ENCODE measurements at regions not wholly inside any gene's neighbourhood (a gene's known extent, or its start where the extent isn't known, plus 50 kb on each side); places are given as distances from the start of the nearest gene placed in this dataset.

- WGBS, 2 experiments (ENCODE audit: insufficient coverage in 2 of 2): no CpG with 5 or more reads among the region's 1 CpG
- Histone ChIP-seq H3K4me3 (ENCODE audit: extremely low read depth, insufficient read depth, low read length, poor library complexity, severe bottlenecking) (no peak overlapping the region), H3K9me3 (ENCODE audit: control insufficient read depth, low read length) (no peaks in the 10 kb centered on the region), H3K4me1 (ENCODE audit: control insufficient read depth, insufficient read depth, low read length, poor library complexity, severe bottlenecking) (no peaks in the 10 kb centered on the region), H3K36me3 (ENCODE audit: control insufficient read depth, insufficient read depth, low read length) (no peaks in the 10 kb centered on the region), H3K27ac (ENCODE audit: low read depth, low read length, severe bottlenecking) (no peak overlapping the region)
Observed at GRCh38 chr4:138513535-138513934, 271.4 kb upstream of the SLC7A11 start.

GRCh38 chr4:138512756-138513155, 270.6 kb upstream of the SLC7A11 start:
- no peaks in the 10 kb centered on the region for H3K9me3 ChIP-seq (ENCODE audit: control insufficient read depth, low read length)
- no peaks in the 10 kb centered on the region for H3K4me1 ChIP-seq (ENCODE audit: control insufficient read depth, insufficient read depth, low read length, poor library complexity, severe bottlenecking)
- H3K36me3 ChIP-seq (ENCODE audit: control insufficient read depth, insufficient read depth, low read length): no peaks in the 10 kb centered on the region
- no peak overlapping the region for H3K27ac ChIP-seq (ENCODE audit: low read depth, low read length, severe bottlenecking)
- H3K4me3 ChIP-seq (ENCODE audit: extremely low read depth, insufficient read depth, low read length, poor library complexity, severe bottlenecking): no peak overlapping the region

- Histone ChIP-seq H3K4me3 (ENCODE audit: extremely low read depth, insufficient read depth, low read length, poor library complexity, severe bottlenecking) (no peak overlapping the region), H3K27ac (ENCODE audit: low read depth, low read length, severe bottlenecking) (no peak overlapping the region), H3K36me3 (ENCODE audit: control insufficient read depth, insufficient read depth, low read length) (no peaks in the 10 kb centered on the region), H3K4me1 (ENCODE audit: control insufficient read depth, insufficient read depth, low read length, poor library complexity, severe bottlenecking) (peaks cover 3% of the 10 kb centered on the region), H3K9me3 (ENCODE audit: control insufficient read depth, low read length) (no peaks in the 10 kb centered on the region)
- WGBS, 2 experiments (ENCODE audit: insufficient coverage in 2 of 2): no CpG with 5 or more reads among the region's 3 CpGs
Observed at GRCh38 chr4:138510053-138510452, 267.9 kb upstream of the SLC7A11 start.

GRCh38 chr4:138509346-138509745, 267.2 kb upstream of the SLC7A11 start:
- peaks cover 3% of the 10 kb centered on the region for H3K4me1 ChIP-seq (ENCODE audit: control insufficient read depth, insufficient read depth, low read length, poor library complexity, severe bottlenecking)
- WGBS, 2 experiments (ENCODE audit: insufficient coverage in 2 of 2): 43% methylated on average over 1 of the region's 1 CpG; no CpG with 5 or more reads in 1 of the 2 experiments
- H3K4me3 ChIP-seq (ENCODE audit: extremely low read depth, insufficient read depth, low read length, poor library complexity, severe bottlenecking): no peak overlapping the region
- H3K36me3 ChIP-seq (ENCODE audit: control insufficient read depth, insufficient read depth, low read length): no peaks in the 10 kb centered on the region
- H3K9me3 ChIP-seq (ENCODE audit: control insufficient read depth, low read length): no peaks in the 10 kb centered on the region
- H3K27ac ChIP-seq (ENCODE audit: low read depth, low read length, severe bottlenecking): no peak overlapping the region

GRCh38 chr4:138507522-138507921, 265.4 kb upstream of the SLC7A11 start:
- no peaks in the 10 kb centered on the region for H3K36me3 ChIP-seq (ENCODE audit: control insufficient read depth, insufficient read depth, low read length)
- H3K9me3 ChIP-seq (ENCODE audit: control insufficient read depth, low read length): no peaks in the 10 kb centered on the region
- 56 to 67% methylated on average over 1 of the region's 2 CpGs for WGBS, 2 experiments (ENCODE audit: insufficient coverage in 2 of 2)
- peaks cover 3% of the 10 kb centered on the region for H3K4me1 ChIP-seq (ENCODE audit: control insufficient read depth, insufficient read depth, low read length, poor library complexity, severe bottlenecking)
- H3K27ac ChIP-seq (ENCODE audit: low read depth, low read length, severe bottlenecking): no peak overlapping the region
- no peak overlapping the region for H3K4me3 ChIP-seq (ENCODE audit: extremely low read depth, insufficient read depth, low read length, poor library complexity, severe bottlenecking)

- H3K4me1 ChIP-seq (ENCODE audit: control insufficient read depth, insufficient read depth, low read length, poor library complexity, severe bottlenecking): no peaks in the 10 kb centered on the region
- 91% methylated on average over 1 of the region's 1 CpG; no CpG with 5 or more reads in 1 of the 2 experiments for whole genome bisulfite sequencing, 2 experiments (ENCODE audit: insufficient coverage in 2 of 2)
- H3K27ac ChIP-seq (ENCODE audit: low read depth, low read length, severe bottlenecking): no peak overlapping the region
Observed at GRCh38 chr4:138501614-138502013, 259.5 kb upstream of the SLC7A11 start.

GRCh38 chr4:138500869-138501268, 258.7 kb upstream of the SLC7A11 start:
- Histone ChIP-seq H3K9me3 (ENCODE audit: control insufficient read depth, low read length) (no peaks in the 10 kb centered on the region), H3K36me3 (ENCODE audit: control insufficient read depth, insufficient read depth, low read length) (no peaks in the 10 kb centered on the region), H3K4me3 (ENCODE audit: extremely low read depth, insufficient read depth, low read length, poor library complexity, severe bottlenecking) (no peak overlapping the region), H3K4me1 (ENCODE audit: control insufficient read depth, insufficient read depth, low read length, poor library complexity, severe bottlenecking) (no peaks in the 10 kb centered on the region), H3K27ac (ENCODE audit: low read depth, low read length, severe bottlenecking) (no peak overlapping the region)
- WGBS, 2 experiments (ENCODE audit: insufficient coverage in 2 of 2): 80% methylated on average over 1 of the region's 1 CpG; no CpG with 5 or more reads in 1 of the 2 experiments

More at GRCh38 chr4:138501614-138502013, 259.5 kb upstream of the SLC7A11 start:
- no peaks in the 10 kb centered on the region for H3K9me3 ChIP-seq (ENCODE audit: control insufficient read depth, low read length)
- H3K36me3 ChIP-seq (ENCODE audit: control insufficient read depth, insufficient read depth, low read length): no peaks in the 10 kb centered on the region
- H3K4me3 ChIP-seq (ENCODE audit: extremely low read depth, insufficient read depth, low read length, poor library complexity, severe bottlenecking): no peak overlapping the region

GRCh38 chr4:138499627-138500026, 257.5 kb upstream of the SLC7A11 start:
- H3K9me3 ChIP-seq (ENCODE audit: control insufficient read depth, low read length): no peaks in the 10 kb centered on the region
- WGBS, 2 experiments (ENCODE audit: insufficient coverage in 2 of 2): 89 to 100% methylated on average over 1 of the region's 2 CpGs
- H3K27ac ChIP-seq (ENCODE audit: low read depth, low read length, severe bottlenecking): no peak overlapping the region
- no peaks in the 10 kb centered on the region for H3K36me3 ChIP-seq (ENCODE audit: control insufficient read depth, insufficient read depth, low read length)
- H3K4me3 ChIP-seq (ENCODE audit: extremely low read depth, insufficient read depth, low read length, poor library complexity, severe bottlenecking): no peak overlapping the region
- H3K4me1 ChIP-seq (ENCODE audit: control insufficient read depth, insufficient read depth, low read length, poor library complexity, severe bottlenecking): no peaks in the 10 kb centered on the region

- H3K36me3 ChIP-seq (ENCODE audit: control insufficient read depth, insufficient read depth, low read length): no peaks in the 10 kb centered on the region
- H3K27ac ChIP-seq (ENCODE audit: low read depth, low read length, severe bottlenecking): no peak overlapping the region
- no peak overlapping the region for H3K4me3 ChIP-seq (ENCODE audit: extremely low read depth, insufficient read depth, low read length, poor library complexity, severe bottlenecking)
- 29 to 50% methylated on average over 1 of the region's 4 CpGs for WGBS, 2 experiments (ENCODE audit: insufficient coverage in 2 of 2)
- H3K9me3 ChIP-seq (ENCODE audit: control insufficient read depth, low read length): no peaks in the 10 kb centered on the region
- H3K4me1 ChIP-seq (ENCODE audit: control insufficient read depth, insufficient read depth, low read length, poor library complexity, severe bottlenecking): no peaks in the 10 kb centered on the region
Observed at GRCh38 chr4:138494931-138495330, 252.8 kb upstream of the SLC7A11 start.

GRCh38 chr4:138494116-138494515, 252.0 kb upstream of the SLC7A11 start:
- Histone ChIP-seq H3K36me3 (ENCODE audit: control insufficient read depth, insufficient read depth, low read length) (no peaks in the 10 kb centered on the region), H3K9me3 (ENCODE audit: control insufficient read depth, low read length) (no peaks in the 10 kb centered on the region), H3K4me1 (ENCODE audit: control insufficient read depth, insufficient read depth, low read length, poor library complexity, severe bottlenecking) (no peaks in the 10 kb centered on the region), H3K27ac (ENCODE audit: low read depth, low read length, severe bottlenecking) (no peak overlapping the region), H3K4me3 (ENCODE audit: extremely low read depth, insufficient read depth, low read length, poor library complexity, severe bottlenecking) (no peak overlapping the region)
- WGBS, 2 experiments (ENCODE audit: insufficient coverage in 2 of 2): no CpG with 5 or more reads among the region's 2 CpGs

GRCh38 chr4:138492176-138492575, 250.0 kb upstream of the SLC7A11 start:
- Histone ChIP-seq H3K9me3 (ENCODE audit: control insufficient read depth, low read length) (no peaks in the 10 kb centered on the region), H3K36me3 (ENCODE audit: control insufficient read depth, insufficient read depth, low read length) (no peaks in the 10 kb centered on the region), H3K4me3 (ENCODE audit: extremely low read depth, insufficient read depth, low read length, poor library complexity, severe bottlenecking) (no peak overlapping the region), H3K27ac (ENCODE audit: low read depth, low read length, severe bottlenecking) (no peak overlapping the region), H3K4me1 (ENCODE audit: control insufficient read depth, insufficient read depth, low read length, poor library complexity, severe bottlenecking) (no peaks in the 10 kb centered on the region)
- WGBS, 2 experiments (ENCODE audit: insufficient coverage in 2 of 2): 80% methylated on average over 1 of the region's 1 CpG; no CpG with 5 or more reads in 1 of the 2 experiments
